ENCODE measurements at regions not wholly inside any gene's neighbourhood (a gene's known extent, or its start where the extent isn't known, plus 50 kb on each side); places are given as distances from the start of the nearest gene placed in this dataset.

DNA sequence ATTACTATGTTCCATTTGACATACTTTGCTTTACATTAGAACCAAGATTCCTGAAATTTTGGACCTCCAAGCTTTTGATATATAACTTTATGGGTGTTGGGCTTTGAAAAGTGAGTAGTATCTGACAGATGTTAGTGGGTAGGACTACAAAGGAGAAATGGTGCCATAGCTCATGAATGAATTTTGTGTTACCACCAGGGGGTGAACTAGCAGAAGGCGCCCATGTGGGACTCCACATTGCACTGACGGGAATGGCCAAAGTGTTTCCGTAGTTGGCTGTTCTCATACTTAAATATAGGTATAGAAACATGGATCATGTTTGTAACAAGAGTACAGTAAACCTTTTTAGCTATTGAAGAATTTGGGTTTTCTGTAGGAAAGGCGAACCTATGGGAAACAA, 337.5 kb downstream of the FLRT2 start:
- H2AFZ ChIP-seq (ENCODE audit: low read depth, low read length) = no peak overlapping the region
- H3K4me2 ChIP-seq (ENCODE audit: insufficient read depth, low read length) = no peak overlapping the region
- no peaks in the 10 kb centered on the region for H3K4me1 ChIP-seq (ENCODE audit: control insufficient read depth, extremely low read depth, insufficient read depth, low read length)
- H3K27me3 ChIP-seq (ENCODE audit: control insufficient read depth in 2 of 2, insufficient read depth in 2 of 2, low read length in 2 of 2) = no peaks in the 10 kb centered on the region
- TF ChIP-seq MYC (IDR thresholded peaks at IDR 0.05; ENCODE audit: low read depth, low read length) (no peak), FOS (IDR thresholded peaks at IDR 0.05; ENCODE audit: borderline replicate concordance, insufficient read depth, low read length) (no peak), EZH2 (IDR thresholded peaks at IDR 0.05; ENCODE audit: borderline replicate concordance, low read depth, low read length, severe bottlenecking) (no peak), GATA2 (IDR thresholded peaks at IDR 0.05; ENCODE audit: insufficient read depth, insufficient read length, low read depth, low read length) (no peak), JUN (IDR thresholded peaks at IDR 0.05; ENCODE audit: borderline replicate concordance, insufficient read depth, insufficient read length, low read depth) (no peak), POLR2A (IDR thresholded peaks at IDR 0.05; ENCODE audit: low read depth, low read length) (no peak)
- TF ChIP-seq, protein P1, sequence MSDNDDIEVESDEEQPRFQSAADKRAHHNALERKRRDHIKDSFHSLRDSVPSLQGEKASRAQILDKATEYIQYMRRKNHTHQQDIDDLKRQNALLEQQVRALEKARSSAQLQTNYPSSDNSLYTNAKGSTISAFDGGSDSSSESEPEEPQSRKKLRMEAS (IDR thresholded peaks at IDR 0.05; ENCODE audit: insufficient read depth, insufficient read length) = no peak
- no peak for FAIRE-seq
- POLR2A ChIA-PET = no interaction called here
- no peaks in the 10 kb centered on the region for H3K36me3 ChIP-seq (ENCODE audit: control insufficient read depth in 2 of 2, extremely low read depth in 1 of 2, insufficient read depth in 2 of 2, low read length in 2 of 2)
- CTCF ChIA-PET = no interaction called here
- DNase-seq (ENCODE audit: low read depth, low spot score) = no peak
- H3K9ac ChIP-seq (replicated peaks; ENCODE audit: extremely low read depth, insufficient read depth, low read length) = no peak overlapping the region
- H3K27ac ChIP-seq (ENCODE audit: insufficient read depth, low read depth, low read length) = no peak overlapping the region
- BruUV-seq (replicated peaks) = no TSS peak
- no peaks in the 10 kb centered on the region for H4K20me1 ChIP-seq (replicated peaks; ENCODE audit: control insufficient read depth, extremely low read depth, insufficient read depth, low read length)
- no peaks in the 10 kb centered on the region for H3K79me2 ChIP-seq (ENCODE audit: control insufficient read depth, insufficient read depth, low read length)
- no peak overlapping the region for H3K4me3 ChIP-seq (replicated peaks in 1 of 3; ENCODE audit: insufficient read depth in 1 of 3, low read depth in 1 of 3, low read length in 3 of 3)
- dilution Hi-C loops (cut with MboI; ENCODE audit: extremely low pct_ligation_motif_present, low sequenced_read_pairs) (no loop called here), intact Hi-C loops (cut with micrococcal nuclease) (no loop called here)
- no peaks in the 10 kb centered on the region for H3K9me3 ChIP-seq (replicated peaks; ENCODE audit: control insufficient read depth, insufficient read depth, low read length)
- no peaks in the 10 kb centered on the region for H3K9me1 ChIP-seq (replicated peaks; ENCODE audit: control insufficient read depth, extremely low read depth, insufficient read depth, low read length)

DNA sequence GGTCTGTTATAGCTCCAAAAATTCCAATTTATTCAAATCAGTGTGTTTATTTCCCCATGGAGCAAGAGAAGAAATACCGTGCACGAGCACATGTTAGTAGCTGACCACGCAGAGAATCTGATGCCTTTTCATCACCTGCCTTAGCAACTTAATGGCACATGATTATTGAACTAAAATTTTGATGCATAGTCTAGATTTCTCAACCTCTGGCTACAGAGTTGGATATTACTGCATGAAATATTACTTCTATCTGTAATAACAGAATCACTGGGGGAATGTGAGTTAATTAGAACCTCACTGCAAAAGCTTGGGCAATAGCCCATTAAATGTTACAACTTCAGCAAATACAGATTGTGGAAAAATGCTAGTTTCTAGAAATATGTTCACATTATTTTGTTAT, 335.8 kb downstream of the FLRT2 start:
- ChIA-PET POLR2A (no interaction called here), CTCF (no interaction called here)
- FAIRE-seq (no peak), DNase-seq (ENCODE audit: low read depth, low spot score) (no peak)
- Histone ChIP-seq H3K79me2 (ENCODE audit: control insufficient read depth, insufficient read depth, low read length) (no peaks in the 10 kb centered on the region), H3K27ac (ENCODE audit: insufficient read depth, low read depth, low read length) (no peak overlapping the region), H3K9ac (replicated peaks; ENCODE audit: extremely low read depth, insufficient read depth, low read length) (no peak overlapping the region), H3K4me3 (replicated peaks in 1 of 3; ENCODE audit: insufficient read depth in 1 of 3, low read depth in 1 of 3, low read length in 3 of 3) (no peak overlapping the region), H3K9me1 (replicated peaks; ENCODE audit: control insufficient read depth, extremely low read depth, insufficient read depth, low read length) (no peaks in the 10 kb centered on the region), H4K20me1 (replicated peaks; ENCODE audit: control insufficient read depth, extremely low read depth, insufficient read depth, low read length) (no peaks in the 10 kb centered on the region), H3K36me3 (ENCODE audit: control insufficient read depth in 2 of 2, extremely low read depth in 1 of 2, insufficient read depth in 2 of 2, low read length in 2 of 2) (no peaks in the 10 kb centered on the region), H2AFZ (ENCODE audit: low read depth, low read length) (no peak overlapping the region), H3K27me3 (ENCODE audit: control insufficient read depth in 2 of 2, insufficient read depth in 2 of 2, low read length in 2 of 2) (no peaks in the 10 kb centered on the region), H3K4me2 (ENCODE audit: insufficient read depth, low read length) (no peak overlapping the region), H3K4me1 (ENCODE audit: control insufficient read depth, extremely low read depth, insufficient read depth, low read length) (no peaks in the 10 kb centered on the region), H3K9me3 (replicated peaks; ENCODE audit: control insufficient read depth, insufficient read depth, low read length) (no peaks in the 10 kb centered on the region)
- no TSS peak for BruUV-seq (replicated peaks)
- dilution Hi-C loops (cut with MboI; ENCODE audit: extremely low pct_ligation_motif_present, low sequenced_read_pairs) (no loop called here), intact Hi-C loops (cut with micrococcal nuclease) (no loop called here)
- TF ChIP-seq POLR2AphosphoS5 (IDR thresholded peaks at IDR 0.05; ENCODE audit: insufficient read depth, low read depth, low read length) (no peak), GATA2 (IDR thresholded peaks at IDR 0.05; ENCODE audit: insufficient read depth, insufficient read length, low read depth, low read length) (no peak), FOS (IDR thresholded peaks at IDR 0.05; ENCODE audit: borderline replicate concordance, insufficient read depth, low read length) (no peak), JUN (IDR thresholded peaks at IDR 0.05; ENCODE audit: borderline replicate concordance, insufficient read depth, insufficient read length, low read depth) (no peak), EZH2 (IDR thresholded peaks at IDR 0.05; ENCODE audit: borderline replicate concordance, low read depth, low read length, severe bottlenecking) (no peak), POLR2A (IDR thresholded peaks at IDR 0.05; ENCODE audit: low read depth, low read length) (no peak), MYC (IDR thresholded peaks at IDR 0.05; ENCODE audit: low read depth, low read length) (no peak)
- TF ChIP-seq, protein P1 (IDR thresholded peaks at IDR 0.05; ENCODE audit: insufficient read depth, insufficient read length) = no peak
- TF ChIP-seq, protein P2, sequence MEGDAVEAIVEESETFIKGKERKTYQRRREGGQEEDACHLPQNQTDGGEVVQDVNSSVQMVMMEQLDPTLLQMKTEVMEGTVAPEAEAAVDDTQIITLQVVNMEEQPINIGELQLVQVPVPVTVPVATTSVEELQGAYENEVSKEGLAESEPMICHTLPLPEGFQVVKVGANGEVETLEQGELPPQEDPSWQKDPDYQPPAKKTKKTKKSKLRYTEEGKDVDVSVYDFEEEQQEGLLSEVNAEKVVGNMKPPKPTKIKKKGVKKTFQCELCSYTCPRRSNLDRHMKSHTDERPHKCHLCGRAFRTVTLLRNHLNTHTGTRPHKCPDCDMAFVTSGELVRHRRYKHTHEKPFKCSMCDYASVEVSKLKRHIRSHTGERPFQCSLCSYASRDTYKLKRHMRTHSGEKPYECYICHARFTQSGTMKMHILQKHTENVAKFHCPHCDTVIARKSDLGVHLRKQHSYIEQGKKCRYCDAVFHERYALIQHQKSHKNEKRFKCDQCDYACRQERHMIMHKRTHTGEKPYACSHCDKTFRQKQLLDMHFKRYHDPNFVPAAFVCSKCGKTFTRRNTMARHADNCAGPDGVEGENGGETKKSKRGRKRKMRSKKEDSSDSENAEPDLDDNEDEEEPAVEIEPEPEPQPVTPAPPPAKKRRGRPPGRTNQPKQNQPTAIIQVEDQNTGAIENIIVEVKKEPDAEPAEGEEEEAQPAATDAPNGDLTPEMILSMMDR (IDR thresholded peaks at IDR 0.05; ENCODE audit: extremely low read depth in 1 of 2, insufficient read depth in 1 of 2, low read depth in 1 of 2, low read length in 2 of 2) = no peak
